Panc1 (cell line): ENCODE measurements at regions not wholly inside any gene's neighbourhood (a gene's known extent, or its start where the extent isn't known, plus 50 kb on each side); places are given as distances from the start of the nearest gene placed in this dataset.

Experiments used
- POLR2AphosphoS5 ChIP-seq: IDR thresholded peaks from 2 replicates; pipeline ENCODE4 v1.6.1; 2012; ENCODE audit warnings: mild to moderate bottlenecking, low read depth, low read length, moderate library complexity
- SIN3A ChIP-seq: IDR thresholded peaks from 2 replicates; pipeline ENCODE4 v1.6.1; 2012; ENCODE audit warnings: low read depth, mild to moderate bottlenecking, low read length, moderate library complexity, borderline replicate concordance; ENCODE audit not compliant: insufficient read depth
- TCF7L2 ChIP-seq: IDR thresholded peaks from 2 replicates; pipeline ENCODE4 v1.6.1; 2011; ENCODE audit warnings: mild to moderate bottlenecking, low read depth, low read length, inconsistent platforms
- TF ChIP-seq, protein P1 (sequence below): fragments of 450-650 bp; IDR thresholded peaks from 2 replicates; pipeline ENCODE4 v1.5.1; 2017; ENCODE audit warnings: mild to moderate bottlenecking
- TF ChIP-seq, protein P2 (sequence below), 2 experiments: IDR thresholded peaks; 2 replicates each; pipeline ENCODE4 v1.6.1; 2011 to 2012; ENCODE audit warnings: low read depth in 2 of 2, control low read depth in 1 of 2, low read length in 1 of 2, mild to moderate bottlenecking in 1 of 2, moderate library complexity in 1 of 2; ENCODE audit not compliant: insufficient read depth in 1 of 2

DNA sequence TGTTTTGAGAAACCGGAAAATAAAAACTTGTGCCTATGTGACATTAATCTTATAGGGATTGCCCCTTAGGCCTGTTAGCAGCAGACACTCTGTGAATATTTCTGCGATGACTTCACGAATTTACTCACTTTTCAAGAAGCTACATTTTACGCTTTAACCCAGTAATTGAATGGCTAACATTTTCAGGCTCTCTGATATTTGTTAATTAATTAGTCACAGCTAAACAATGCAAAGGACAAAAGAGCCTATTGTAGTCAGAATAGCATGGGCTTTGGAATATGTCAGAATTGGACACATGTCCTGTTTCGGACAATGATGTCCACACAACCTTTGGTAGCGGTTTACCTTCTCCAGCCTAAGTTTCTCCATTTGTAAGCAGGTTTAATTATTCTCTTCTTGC is 506.6 kb downstream of the EFNB2 start:
- TF ChIP-seq, protein P1, sequence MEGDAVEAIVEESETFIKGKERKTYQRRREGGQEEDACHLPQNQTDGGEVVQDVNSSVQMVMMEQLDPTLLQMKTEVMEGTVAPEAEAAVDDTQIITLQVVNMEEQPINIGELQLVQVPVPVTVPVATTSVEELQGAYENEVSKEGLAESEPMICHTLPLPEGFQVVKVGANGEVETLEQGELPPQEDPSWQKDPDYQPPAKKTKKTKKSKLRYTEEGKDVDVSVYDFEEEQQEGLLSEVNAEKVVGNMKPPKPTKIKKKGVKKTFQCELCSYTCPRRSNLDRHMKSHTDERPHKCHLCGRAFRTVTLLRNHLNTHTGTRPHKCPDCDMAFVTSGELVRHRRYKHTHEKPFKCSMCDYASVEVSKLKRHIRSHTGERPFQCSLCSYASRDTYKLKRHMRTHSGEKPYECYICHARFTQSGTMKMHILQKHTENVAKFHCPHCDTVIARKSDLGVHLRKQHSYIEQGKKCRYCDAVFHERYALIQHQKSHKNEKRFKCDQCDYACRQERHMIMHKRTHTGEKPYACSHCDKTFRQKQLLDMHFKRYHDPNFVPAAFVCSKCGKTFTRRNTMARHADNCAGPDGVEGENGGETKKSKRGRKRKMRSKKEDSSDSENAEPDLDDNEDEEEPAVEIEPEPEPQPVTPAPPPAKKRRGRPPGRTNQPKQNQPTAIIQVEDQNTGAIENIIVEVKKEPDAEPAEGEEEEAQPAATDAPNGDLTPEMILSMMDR: no peak
- no peak for TF ChIP-seq POLR2AphosphoS5
- TF ChIP-seq, protein P2, sequence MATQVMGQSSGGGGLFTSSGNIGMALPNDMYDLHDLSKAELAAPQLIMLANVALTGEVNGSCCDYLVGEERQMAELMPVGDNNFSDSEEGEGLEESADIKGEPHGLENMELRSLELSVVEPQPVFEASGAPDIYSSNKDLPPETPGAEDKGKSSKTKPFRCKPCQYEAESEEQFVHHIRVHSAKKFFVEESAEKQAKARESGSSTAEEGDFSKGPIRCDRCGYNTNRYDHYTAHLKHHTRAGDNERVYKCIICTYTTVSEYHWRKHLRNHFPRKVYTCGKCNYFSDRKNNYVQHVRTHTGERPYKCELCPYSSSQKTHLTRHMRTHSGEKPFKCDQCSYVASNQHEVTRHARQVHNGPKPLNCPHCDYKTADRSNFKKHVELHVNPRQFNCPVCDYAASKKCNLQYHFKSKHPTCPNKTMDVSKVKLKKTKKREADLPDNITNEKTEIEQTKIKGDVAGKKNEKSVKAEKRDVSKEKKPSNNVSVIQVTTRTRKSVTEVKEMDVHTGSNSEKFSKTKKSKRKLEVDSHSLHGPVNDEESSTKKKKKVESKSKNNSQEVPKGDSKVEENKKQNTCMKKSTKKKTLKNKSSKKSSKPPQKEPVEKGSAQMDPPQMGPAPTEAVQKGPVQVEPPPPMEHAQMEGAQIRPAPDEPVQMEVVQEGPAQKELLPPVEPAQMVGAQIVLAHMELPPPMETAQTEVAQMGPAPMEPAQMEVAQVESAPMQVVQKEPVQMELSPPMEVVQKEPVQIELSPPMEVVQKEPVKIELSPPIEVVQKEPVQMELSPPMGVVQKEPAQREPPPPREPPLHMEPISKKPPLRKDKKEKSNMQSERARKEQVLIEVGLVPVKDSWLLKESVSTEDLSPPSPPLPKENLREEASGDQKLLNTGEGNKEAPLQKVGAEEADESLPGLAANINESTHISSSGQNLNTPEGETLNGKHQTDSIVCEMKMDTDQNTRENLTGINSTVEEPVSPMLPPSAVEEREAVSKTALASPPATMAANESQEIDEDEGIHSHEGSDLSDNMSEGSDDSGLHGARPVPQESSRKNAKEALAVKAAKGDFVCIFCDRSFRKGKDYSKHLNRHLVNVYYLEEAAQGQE (IDR thresholded peaks at IDR 0.05; ENCODE audit: insufficient read depth in 1 of 2, low read depth in 2 of 2, low read length in 1 of 2): no peak
- no peak for TF ChIP-seq TCF7L2
- no peak for TF ChIP-seq SIN3A
